Peyer's patch (tissue), 4 donors: ENCODE measurements at regions not wholly inside any gene's neighbourhood (a gene's known extent, or its start where the extent isn't known, plus 50 kb on each side); places are given as distances from the start of the nearest gene placed in this dataset.

ENCODE experiments used
- POLR2A ChIP-seq, 2 donors: fragments of 450-650 bp; IDR thresholded peaks; one replicate each; pipeline ENCODE4 v1.5.1; 2017; ENCODE audit warnings: antibody characterized with exemption in 2 of 2, mild to moderate bottlenecking in 2 of 2, moderate library complexity in 2 of 2
- TF ChIP-seq, protein P1 (sequence below), 6 experiments: fragments of 450-650 bp in 4 of 6; fragments of 200-600 bp in 2 of 6; sonication (generic) in 1 of 6; IDR thresholded peaks; one replicate each; pipeline ENCODE4 v1.5.1; 2017 to 2019; ENCODE audit warnings: antibody characterized with exemption in 6 of 6, mild to moderate bottlenecking in 3 of 6, moderate library complexity in 1 of 6

- TF ChIP-seq, protein P1, sequence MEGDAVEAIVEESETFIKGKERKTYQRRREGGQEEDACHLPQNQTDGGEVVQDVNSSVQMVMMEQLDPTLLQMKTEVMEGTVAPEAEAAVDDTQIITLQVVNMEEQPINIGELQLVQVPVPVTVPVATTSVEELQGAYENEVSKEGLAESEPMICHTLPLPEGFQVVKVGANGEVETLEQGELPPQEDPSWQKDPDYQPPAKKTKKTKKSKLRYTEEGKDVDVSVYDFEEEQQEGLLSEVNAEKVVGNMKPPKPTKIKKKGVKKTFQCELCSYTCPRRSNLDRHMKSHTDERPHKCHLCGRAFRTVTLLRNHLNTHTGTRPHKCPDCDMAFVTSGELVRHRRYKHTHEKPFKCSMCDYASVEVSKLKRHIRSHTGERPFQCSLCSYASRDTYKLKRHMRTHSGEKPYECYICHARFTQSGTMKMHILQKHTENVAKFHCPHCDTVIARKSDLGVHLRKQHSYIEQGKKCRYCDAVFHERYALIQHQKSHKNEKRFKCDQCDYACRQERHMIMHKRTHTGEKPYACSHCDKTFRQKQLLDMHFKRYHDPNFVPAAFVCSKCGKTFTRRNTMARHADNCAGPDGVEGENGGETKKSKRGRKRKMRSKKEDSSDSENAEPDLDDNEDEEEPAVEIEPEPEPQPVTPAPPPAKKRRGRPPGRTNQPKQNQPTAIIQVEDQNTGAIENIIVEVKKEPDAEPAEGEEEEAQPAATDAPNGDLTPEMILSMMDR (IDR thresholded peaks at IDR 0.05): no peak
- no peak for TF ChIP-seq POLR2A (IDR thresholded peaks at IDR 0.05)
These were observed 98.8 kb upstream of the DST start for GRCh38 chr6:56741472-56741871.
